Retina (tissue), 1 donor: ENCODE measurements at regions not wholly inside any gene's neighbourhood (a gene's known extent, or its start where the extent isn't known, plus 50 kb on each side); places are given as distances from the start of the nearest gene placed in this dataset.
"Not testable (repeated sequence)": the region's sequence is repeated elsewhere in the genome, so short reads cannot be mapped to it uniquely, and the experiment has no call there.

Experiments
- DNase-seq: peaks from one replicate; pipeline ENCODE4 v3.0.0-alpha.2; 2016

DNA sequence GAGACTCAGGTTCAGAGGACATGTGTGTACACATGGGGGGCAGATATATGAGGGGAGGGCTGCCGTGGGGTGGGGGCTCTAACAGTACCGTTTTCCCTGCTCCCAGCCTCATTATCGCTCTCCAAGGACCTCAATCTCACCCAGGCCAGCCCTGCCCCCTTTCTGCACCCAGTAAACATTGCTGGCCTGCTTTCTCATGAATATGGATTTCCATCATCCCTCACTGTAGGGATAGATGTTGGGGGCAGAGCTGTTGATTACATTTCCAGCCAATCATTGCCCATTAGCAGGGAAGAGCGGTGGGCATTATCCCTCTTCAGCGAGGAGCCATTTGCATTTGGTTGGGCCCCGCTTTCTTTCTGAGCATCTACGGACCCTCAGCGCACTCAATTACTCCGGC lies 273.8 kb downstream of the RPS6KC1 start:
- no peak for DNase-seq

DNA sequence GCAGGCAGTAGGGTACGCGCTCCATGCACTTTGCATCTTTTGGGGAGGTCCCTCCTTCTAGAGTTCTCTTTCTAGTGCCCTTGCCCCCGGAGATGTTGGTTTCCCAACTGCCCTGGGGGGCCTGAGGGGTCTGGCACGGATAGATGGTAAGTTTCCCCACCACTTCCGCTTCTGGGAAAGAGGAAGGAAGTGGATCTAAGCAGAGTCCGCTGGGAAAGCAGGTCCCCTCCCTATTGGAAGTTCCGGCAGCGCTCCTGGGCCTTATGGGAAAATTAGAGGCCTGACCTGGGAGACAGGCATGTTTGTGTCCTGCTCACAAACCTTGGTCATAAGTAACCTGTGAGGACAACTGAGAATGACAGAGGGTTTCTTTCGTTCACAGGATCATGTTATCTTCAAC lies 274.4 kb downstream of the RPS6KC1 start:
- DNase-seq, result no peak

DNA sequence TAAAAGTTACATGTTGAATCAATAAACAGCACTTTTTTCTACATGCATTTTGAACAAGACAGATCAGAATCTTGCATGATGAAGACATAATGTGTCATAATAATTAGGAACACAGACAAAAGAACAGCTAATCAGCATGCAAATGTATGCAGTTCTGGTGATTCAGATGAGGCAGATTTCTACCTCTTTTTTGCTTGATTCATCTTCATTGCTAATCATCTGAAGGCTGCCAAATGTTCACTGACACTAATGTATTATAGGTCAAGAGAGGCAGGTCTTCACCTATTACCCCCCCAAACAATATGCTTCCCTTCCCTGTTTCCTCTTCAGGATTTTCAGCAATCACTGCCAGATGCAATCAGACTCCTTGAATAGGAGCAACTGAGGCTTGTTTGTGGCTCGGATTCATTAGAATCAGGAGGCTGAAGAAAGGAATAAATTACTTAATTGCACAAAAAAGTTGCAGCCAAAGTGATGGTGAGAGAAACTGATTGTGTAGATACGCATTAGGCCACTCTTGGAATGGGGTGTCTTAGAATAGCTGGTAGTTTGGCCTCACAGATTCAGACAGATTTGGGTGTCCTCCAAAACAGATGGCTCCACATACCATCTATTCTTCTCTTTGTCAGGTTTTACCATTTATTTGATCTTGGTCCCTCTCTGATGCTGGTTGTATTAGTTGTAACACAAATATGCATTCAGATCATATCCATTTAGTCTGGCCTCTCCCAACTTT lies 275.4 kb downstream of the RPS6KC1 start:
- DNase-seq, result no peak

DNA sequence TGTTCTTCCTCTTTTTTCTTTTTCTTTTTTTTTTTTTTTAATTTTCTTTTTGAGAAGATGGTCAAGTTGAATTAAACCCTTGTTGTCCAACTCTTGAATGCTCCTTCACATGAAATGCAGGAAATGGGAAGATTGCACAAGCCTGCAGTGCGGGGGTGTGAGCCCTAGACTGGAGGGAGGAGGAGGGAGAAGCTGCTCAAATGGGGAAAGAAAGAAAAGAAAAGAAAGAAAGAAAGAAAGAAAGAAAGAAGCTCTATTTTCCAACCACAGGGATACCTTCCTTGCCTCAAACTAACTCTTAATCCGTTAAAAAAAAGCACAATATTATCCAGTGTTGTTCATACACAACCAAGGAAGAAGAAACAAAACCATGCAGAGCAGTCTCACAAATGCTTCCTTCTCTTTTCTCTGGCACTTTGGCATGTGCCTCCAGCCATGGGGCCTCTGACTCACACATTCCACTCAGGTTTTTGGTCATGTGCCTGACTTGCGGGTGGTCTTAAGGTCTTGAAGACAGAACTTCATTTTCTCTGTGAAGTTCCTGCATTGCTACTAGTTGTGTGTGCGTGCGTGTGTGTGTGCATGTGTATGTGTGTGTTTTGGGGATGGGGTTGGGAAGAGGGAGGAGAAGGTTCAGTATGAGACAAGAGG lies 276.1 kb downstream of the RPS6KC1 start:
- no peak for DNase-seq

DNA sequence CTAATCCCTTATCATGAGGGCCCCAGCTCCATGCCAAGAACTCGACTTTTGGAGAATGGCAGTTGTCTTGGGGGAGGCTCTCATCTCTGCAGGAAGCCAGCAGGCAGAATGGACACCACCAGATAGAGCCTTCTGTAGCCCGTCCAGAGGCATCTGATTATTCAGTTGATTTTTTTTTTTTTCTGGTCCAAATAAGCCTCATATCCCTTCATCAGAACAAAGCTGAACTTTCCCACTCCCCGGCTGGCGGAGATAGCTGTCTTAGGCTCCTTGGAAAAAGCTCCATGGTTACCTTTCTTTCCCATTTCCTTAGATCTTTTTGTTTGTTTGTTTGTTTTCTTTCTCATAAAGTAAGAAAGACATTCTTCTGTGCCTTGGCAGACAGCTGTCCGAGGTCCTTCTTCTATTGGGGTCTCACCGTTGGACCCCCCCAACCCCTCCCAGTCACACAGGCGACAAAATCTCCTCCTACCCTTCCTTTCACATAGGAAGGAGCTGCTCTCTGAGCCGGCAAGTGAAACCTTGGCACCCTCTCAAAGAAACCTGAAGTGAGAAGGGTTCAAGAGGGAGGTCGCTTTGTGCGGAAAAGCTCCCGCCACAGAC lies 278.5 kb downstream of the RPS6KC1 start:
- no peak for DNase-seq

DNA sequence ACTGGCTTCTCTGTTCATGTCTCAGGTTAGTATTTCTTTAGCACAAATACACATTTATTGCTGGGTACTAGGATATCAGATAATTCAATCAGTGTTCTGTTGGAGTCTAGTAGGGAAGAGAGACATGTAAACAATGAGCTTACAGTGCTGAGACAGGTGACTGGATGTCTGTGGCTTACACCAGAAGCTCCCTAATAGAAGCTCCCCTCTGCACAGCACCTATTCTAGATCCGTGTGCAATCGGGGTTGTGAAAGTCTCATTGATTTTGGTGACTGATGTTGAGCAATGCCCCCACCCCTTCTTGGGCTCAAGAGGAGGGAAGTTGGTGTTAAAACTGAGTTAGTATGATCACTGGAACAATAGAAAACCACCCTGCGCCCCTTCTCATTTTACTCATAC lies 279.2 kb downstream of the RPS6KC1 start:
- no peak for DNase-seq

DNA sequence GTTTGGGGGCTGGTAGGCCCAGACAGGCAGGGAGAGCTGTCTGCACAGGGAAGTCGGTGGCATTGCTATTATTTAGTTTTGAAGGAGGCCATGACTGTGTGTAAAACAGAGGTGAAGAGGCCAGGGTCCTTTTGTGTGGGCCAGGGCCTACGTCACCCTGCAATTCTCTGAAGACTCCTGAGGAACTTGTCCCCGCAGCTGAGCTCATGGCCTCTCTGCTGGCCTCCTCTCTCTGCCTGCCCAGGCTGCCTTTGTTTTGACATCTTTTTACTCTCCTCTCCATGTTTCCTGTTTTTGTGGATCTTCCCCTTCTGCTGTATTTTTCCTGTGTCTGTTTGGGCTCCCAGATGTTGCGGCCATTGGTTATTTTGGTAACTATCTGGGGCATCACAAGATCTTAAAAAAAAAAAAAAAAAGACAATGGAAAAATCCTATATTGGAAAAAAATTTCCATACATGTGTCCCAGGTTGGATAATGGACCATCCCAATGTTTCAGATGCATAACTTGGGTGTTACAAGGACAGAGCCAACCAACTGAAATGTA lies 280.7 kb downstream of the RPS6KC1 start:
- no peak for DNase-seq

DNA sequence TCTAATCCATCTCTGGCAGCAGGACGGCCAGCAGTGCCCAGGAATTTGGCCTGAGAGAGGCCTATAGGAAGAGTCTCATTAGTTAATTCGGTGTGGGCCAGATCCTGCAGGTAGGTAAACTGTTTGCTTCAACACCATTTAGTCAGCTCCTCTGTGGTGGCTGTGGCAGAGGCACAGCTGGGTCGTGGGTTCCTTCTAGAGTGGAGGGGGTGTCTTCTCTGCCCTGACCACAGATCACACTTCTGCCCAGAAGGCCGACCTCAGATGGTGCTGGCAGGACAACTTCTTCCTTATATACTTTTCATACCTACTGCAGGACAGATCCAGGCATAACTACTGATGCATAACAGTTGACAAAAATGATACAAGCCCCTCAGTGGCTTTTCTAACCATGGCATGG lies 281.4 kb downstream of the RPS6KC1 start:
- DNase-seq, result no peak

DNA sequence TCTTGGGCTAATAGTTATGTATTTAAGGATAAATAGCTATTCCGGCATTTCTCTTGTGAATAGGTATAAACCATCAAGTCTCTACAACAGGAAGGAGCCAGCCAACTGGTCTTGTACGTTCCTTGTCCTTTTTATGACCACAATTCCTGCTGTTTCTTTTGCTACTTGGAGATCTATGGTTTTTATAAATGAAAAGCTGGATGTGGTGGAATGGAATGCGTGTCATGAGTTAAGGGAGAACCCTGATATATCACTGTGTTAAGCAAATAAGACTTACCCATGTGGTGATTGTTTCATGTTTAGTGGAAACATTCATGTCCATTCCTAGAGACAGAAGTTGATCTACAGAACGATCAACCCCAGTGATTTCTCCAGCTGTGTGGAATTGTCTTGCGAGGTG lies 282.1 kb downstream of the RPS6KC1 start:
- no peak for DNase-seq

DNA sequence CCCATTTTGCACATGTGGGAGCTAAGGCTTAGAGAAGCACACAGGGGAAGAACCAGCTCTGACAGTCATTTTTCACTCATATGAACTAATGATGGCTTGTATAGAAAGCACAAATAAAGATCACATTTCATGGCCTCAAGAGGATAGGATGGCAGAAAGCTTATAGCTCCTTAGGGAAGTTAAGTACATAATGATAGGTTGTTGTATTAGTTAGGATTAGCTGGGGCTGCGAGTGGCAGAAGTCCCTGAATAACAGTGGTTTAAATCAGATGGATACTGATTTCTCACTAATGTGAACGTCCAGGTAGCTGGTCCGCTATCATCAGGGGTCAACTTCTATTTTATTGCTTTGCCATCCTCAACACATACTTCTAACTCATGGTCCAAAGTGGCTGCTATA lies 284.0 kb downstream of the RPS6KC1 start:
- DNase-seq, result no peak

DNA sequence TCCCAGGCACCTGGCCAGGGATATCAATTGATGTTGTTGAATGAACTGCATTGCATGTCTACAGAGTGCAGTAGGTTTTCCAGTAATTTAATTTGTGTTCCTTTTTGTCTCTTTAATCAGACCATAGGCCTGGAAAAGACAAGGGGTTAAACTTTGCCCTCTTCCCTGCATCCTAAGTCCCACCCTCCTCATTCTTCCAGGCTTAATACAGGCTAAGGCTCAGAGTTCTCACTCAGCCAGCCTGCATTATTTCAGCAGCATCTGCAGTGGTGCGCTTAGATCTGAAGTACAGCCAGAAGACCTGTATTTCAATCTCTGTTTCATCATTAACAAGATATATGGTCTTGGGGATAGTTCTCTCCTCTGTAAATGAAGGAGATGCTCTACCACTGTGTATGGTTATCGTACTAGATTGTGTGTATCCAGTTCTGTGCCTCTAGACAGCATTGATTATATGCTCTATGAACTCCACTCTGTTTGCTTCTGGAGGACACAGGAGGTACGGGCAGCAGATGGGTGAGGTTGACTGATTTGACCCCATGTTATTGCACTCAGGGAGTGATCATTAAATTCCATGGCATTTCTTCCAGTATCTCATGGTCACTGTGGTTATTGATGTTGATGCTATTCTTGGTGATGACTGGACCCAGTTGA lies 286.1 kb downstream of the RPS6KC1 start:
- DNase-seq, result no peak

DNA sequence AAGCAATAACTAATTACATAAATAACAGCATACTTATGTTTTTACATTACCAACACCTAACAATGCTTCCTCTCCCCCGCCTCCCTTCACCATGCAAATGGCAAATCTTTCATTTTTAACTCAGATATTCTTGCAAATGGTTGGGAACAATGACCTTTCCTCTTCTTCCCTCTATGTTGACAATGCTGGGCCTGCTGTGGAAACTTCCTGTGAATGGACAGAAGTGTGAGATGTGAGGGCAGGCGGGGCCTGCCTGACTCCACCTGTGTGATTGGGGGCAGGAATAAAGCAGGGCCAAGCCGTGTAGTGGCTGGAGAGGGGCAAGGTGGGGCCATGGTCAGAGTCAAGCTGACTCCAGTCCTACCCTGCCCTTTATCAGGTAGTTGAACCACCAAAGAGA lies 289.6 kb downstream of the RPS6KC1 start:
- no peak for DNase-seq

DNA sequence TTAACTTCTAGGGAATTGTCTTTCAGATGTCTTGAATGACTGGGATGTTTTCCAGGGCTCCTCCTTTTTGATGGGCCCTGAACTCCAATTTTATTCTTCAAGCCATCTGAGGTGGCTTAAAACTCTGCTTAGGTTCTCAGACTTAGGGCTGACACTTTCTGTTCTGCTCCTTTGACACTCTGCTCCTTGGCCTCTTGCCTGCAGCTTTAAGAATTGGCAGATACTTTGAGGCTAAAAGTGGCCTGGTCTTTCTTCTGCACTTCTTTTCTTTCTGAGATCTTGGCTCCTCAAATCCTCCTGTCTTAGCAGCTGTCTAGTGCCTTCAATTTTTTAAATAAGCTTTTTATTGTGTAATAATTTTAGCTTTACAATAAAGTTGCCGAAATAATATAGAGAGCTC lies 294.6 kb downstream of the RPS6KC1 start:
- DNase-seq, result no peak

DNA sequence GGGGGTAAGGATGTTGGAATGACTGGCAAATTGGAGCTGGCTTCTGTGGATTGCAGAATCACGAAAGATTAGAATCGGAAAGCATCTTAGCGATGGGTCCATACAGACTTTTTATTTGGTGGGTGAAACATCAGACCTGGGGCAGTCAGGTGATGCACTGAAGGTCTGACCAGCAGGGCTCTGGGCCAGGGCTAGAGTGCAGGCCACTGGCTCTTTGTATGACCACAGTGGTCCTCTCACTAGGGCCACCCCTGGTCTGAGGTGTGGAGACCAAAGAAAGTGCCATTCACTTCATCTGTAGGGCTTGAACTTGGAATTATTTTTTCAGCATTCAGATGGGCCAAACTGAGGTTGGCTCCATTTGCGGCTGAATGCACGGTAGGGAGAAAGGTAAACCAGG lies 306.4 kb downstream of the RPS6KC1 start:
- no peak for DNase-seq

DNA sequence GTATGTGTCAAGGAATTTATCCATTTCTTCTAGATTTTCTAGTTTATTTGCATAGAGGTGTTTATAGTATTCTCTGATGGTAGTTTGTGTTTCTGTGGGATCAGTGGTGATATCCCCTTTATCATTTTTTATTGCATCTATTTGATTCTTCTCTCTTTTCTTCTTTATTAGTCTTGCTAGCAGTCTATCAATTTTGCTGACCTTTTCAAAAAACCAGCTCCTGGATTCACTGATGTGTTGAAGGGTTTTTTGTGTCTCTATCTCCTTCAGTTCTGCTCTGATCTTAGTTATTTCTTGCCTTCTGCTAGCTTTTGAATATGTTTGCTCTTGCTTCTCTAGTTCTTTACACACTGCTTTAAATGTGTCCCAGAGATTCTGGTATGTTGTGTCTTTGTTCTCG lies 307.3 kb downstream of the RPS6KC1 start:
- DNase-seq, result not testable (repeated sequence)

DNA sequence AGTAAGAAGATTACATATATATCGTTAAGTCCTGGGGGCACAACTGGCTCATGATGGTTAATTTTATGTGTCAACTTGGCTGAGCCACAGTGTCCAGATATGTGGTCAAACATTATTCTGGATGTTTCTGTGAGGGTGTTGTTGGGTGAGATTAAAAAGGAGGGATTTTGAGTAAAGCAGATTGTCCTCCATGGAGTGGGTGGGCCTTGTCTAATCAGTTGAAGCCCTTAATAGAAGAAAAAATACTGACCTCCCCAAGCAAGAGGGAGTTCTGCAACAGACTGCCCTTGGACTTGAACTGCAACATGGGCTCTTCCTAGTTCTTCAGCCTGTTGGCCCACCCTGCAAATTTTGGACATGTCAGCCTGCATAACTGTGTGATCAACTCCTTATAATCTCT lies 311.6 kb downstream of the RPS6KC1 start:
- no peak for DNase-seq

DNA sequence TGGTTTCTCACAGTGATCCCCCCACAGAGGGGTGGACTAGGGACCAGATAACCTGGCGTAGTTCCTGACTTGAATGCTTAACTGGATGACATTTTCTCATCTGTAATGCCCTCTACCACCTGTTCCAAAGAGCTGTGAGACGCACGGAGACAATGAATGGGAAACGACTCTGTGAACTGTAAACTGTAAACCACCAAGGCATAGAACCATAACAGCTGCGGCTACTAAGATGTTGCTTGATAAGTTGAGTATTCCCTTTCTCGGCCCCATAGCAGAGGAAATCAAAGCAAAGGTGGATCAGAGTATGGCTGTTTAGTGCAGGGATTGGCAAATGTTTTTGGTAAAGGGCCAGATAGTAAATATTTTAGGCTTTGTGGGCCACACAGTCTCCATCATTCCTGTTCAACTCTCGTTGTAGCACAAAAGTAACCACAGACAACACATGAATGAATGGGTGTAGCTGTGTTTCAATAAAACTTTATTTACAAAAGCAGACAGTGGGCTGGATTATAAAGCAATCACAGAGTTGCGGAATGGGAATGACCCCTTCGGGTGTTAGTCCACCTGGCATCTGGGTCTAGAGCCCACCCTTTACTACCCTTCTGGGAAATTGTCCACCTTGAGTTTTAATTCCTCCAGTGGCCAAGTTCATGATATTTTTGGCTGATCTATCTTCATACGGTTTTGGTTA lies 315.2 kb downstream of the RPS6KC1 start:
- DNase-seq, result no peak

DNA sequence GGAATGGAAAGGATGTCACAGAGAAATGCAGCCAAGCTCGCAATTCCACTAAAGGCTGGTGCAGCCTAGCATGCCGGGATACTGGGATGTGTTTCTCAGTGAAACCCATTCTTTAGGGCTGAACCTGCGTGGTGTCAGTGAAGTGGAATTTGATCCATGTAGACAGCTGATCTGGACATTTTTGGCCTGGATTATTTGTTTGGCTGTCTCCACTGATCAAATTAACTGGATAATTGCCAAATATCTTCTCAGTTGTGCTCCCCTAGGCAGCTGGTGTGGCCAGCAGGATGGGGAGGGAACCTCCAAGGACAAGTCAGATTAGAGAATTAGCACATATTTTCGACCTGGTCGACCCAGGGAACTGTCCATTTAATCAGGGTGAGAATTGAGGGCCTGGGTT lies 318.4 kb downstream of the RPS6KC1 start:
- peak; percentile 55 for DNase-seq

DNA sequence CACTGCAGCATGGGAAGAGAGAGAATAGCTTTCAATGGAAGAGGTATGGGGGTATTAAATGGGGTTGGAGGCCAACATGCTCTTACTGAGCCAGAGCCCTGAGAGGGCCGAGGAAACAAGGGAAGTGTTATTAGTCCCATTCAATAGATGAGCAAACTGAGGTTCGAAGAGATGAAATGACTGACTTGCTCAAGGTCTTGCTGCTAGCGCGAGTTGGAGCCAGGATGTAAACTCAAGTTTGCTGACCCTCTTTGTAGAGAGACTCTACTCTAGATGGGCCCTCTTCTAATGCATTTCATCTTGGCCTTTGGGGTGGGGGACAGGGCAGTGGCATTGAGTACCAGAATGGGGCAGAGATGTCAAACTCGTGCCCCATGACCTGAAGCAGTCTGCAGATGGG lies 319.5 kb downstream of the RPS6KC1 start:
- DNase-seq, result no peak

DNA sequence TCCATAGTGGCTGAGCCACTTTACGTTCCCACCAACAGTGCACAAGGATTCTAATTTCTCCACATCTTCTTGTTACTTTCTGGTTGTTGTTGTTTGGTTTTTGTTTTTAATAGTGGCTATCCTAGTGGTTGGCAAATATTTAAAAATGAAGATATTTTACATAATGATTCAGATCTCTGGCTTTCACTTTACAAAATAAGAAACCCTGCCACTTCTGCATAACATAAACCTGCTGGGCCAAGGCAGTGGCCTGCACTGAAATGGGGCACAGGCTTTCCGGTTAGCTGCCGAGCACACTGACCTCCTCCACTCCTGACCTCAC lies 320.4 kb downstream of the RPS6KC1 start:
- DNase-seq, result no peak

DNA sequence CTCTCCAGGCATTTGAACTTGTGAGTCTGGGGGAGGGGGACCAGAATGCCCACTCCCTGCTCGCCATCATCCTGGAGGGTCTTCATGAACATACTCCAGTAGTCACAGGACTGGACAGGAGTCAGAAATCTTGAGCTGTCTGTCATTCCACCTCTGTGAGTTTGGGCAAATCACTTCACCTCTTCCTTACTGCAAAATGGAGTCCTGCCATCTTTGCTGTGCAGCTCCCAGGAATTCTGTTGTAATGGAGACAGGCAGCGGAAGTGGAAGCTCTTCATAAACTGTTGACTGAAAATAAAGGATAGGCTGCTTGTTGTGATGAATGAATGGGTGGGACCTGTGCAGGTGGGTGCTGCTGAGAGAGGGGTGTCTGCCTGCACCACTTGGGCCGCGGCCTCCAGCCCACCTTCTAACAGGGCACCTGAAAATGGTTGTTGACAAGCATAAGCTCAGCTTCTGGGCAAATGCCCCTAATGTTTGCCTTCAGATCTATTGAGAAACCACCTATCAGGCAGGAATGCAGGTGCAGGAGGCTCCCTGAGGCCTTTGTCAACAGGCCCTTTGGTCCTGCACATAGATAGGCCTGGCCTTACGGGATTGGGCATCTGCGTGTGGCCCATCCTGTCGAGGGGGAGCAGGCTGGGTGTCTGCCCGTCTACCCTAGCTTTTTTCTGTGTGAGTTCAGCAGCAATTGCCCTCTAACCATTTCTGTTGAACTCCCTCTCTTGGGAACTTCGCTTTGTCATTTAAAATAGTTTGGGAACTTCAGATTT lies 321.0 kb downstream of the RPS6KC1 start:
- no peak for DNase-seq

DNA sequence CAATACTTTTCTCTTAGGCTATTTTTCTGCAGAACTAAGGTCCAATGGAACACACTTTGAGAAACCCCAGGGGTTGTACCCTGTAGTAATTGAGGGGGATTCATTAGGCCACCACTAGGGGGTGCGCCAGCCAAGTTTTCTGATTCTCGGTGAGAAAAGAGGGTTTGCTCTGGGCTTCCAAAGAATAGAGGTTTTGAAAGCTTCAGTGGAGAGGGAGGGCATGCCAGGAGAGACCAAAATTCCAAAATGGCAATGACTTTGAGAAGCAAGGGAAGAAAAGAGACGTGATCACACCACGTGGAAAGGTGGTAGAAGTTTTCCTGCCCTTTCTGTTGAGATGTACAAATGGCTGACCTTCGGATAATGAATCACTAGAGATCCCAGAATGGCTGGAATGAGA lies 323.3 kb downstream of the RPS6KC1 start:
- peak; percentile 73 for DNase-seq
